CD4-positive, alpha-beta T cell treated with Interferon gamma for 1 hour (primary cell): ENCODE measurements at regions not wholly inside any gene's neighbourhood (a gene's known extent, or its start where the extent isn't known, plus 50 kb on each side); places are given as distances from the start of the nearest gene placed in this dataset.
"Not testable (repeated sequence)": the region's sequence is repeated elsewhere in the genome, so short reads cannot be mapped to it uniquely, and the experiment has no call there.

Experiments used
- DNase-seq: peaks from one replicate; pipeline ENCODE4 v3.0.0-alpha.2; 2020

DNA sequence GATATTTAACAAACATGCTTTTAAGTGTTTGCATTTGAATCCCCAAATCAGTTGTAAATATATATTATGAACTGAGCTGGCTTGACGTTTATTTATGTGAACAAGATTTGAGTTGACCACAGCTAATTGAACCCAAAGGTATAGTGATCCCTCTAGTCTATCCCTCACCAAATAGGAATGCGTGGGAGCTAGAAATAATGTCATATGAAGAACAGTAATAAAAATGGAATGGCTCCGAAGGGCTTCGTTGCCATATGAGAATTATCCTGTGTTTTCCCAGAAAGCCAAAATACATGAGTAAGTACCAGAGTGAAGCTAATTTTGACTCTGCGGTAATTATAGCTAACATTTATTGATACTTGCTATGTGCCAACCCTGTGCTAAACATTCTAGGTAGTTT is 142.7 kb downstream of the ADCYAP1 start:
- DNase-seq, result no peak

DNA sequence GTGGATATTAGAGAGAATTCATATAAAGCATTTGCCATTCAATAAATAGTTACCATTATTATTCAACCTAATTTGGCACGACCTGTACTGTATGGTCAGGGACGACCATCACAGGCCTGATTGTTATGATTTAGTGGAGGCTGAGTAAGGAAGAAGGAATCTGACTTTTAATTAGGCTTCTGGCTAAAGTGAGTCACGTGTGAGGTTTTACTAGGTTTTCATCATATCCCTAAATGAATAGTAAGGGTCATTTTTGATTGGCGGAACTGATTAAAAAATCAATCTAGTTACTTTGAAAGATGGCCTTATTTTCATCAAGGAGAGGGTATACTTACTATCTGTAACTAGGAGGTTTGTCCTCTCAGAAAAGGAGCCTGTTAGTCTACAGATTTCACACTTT is 143.4 kb downstream of the ADCYAP1 start:
- DNase-seq, result no peak

DNA sequence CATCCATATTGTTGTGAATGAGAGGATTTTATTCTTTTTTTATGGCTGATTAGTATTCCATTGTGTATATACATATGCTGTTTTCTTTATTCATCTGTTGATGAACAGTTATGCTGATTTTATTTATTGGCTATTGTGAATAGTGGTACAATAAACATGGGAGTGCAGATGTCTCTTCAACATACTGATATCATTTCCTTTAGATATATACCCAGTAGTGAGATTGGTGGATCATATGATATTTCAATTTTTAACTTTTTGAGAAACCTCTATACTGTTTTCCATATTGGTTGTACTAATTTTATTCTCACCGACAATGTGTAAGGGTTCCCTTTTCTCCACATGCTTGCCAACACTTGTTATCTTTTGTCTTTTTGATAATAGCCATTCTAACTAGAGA is 144.5 kb downstream of the ADCYAP1 start:
- no peak for DNase-seq

GRCh38 chr18:1050012-1050657 is 145.5 kb downstream of the ADCYAP1 start:
- no peak for DNase-seq

DNA sequence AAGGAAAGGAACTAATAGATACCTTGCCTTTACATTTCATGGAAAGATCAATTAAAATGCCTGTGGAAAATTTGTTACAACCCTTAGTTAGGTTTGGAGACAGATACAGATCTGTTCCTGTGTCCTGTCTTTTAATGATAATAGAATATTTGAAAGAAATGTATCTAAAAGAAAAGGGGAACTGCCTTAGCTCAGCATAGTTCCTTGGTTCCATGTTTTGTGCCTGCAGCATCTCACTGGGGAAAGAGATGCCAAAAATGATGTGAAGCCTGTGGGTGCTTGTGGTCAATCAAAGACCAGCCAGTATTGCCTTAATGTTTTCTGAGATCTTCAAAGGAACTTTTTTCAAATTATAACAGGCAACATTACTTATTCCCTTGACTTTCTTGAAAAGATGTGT is 147.6 kb downstream of the ADCYAP1 start:
- DNase-seq, result no peak

DNA sequence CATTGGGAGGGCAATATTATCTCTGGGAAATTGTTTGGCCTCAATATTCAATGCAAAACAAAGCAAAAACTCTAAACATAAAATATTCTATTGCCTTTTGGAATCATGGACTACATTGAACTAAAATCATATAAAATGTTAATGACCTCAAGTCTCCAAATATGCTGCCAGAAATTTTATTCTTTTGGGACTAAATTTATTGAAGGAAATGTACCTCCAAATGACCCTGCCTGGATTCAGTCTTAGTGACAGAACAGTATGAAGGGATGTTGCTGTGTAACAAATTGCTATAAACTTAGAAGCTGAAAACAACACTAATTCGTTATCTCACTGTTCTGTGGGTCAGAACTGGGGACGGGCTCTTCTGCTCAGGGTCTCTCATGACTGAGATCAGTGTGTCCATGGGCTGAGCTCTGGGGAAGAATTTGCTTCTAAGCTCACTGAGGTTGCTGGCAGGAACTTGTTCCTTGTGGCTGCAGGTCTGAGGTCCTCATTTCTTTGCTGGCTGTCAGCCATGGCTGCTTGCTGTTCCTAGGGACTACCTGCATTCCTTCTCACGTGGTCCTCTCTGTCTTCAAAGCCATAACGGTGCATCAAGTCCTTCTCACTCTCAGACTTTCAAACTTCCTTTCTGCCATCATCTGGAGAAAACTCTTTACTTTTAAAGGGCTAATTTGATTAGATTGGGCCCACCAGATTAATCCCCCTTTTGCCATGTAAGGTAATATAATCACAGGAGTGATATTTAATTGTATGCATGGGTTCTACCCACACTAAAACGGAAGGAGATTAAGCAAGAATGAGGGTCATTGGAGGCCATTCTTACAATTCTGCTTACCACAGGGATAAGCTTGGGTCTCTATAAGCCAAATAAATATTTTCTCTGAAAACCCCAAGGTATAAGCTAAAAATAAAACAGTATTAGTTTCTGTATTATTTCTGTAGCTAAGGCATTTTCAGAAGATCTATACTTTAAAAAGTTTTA is 149.0 kb downstream of the ADCYAP1 start:
- no peak for DNase-seq

GRCh38 chr18:1056404-1056803 is 151.7 kb downstream of the ADCYAP1 start:
- no peak for DNase-seq

DNA sequence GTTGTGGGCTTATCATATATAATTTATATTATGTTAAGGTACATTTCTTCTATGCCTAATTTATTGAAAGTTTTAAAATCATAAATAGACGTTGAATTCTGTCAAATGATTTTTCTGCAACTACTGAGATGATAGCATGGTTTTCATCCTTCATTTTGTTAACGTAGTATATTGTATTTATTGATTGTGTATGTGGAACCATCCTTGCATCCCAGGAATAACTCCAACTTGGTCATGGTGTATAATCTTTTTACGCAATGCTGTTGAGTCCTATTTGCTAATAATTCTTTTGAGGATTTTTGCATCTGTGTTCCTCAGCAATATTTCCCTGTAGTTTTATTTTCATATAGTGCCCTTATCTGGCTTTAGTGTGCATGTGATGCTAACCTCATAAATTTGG is 152.7 kb downstream of the ADCYAP1 start:
- DNase-seq, result no peak

DNA sequence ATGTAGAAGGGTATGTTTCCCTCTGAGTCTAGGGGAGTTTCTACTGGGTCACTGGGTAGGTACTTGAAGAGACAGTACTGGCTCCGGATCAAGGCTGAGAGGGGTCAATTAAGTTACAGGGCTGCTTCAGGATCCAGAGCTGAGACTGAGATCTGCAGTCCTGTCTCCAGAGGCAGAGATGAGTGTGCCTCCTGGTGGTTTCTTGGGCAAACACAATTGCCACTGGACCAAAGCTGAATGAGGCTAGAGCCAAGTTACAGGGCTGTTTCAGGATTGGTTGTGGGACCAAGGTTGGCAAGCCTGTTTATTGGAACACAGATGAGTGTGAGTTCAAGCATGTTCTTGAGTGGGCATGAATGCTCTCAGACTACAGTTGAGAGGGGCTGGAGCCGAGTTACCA is 157.9 kb downstream of the ADCYAP1 start:
- no peak for DNase-seq

- no peak for DNase-seq
These were observed 170.7 kb downstream of the ADCYAP1 start for GRCh38 chr18:1075322-1075721.

GRCh38 chr18:1075876-1076275 is 171.2 kb downstream of the ADCYAP1 start:
- no peak for DNase-seq

GRCh38 chr18:1078301-1078700 is 173.6 kb downstream of the ADCYAP1 start:
- DNase-seq, result no peak

- DNase-seq, result not testable (repeated sequence)
These were observed 179.0 kb downstream of the ADCYAP1 start for GRCh38 chr18:1083675-1084074.

- no peak for DNase-seq
These were observed 186.1 kb downstream of the ADCYAP1 start for GRCh38 chr18:1090758-1091157.

- DNase-seq, result no peak
These were observed 187.6 kb downstream of the ADCYAP1 start for GRCh38 chr18:1092228-1092627.

- DNase-seq, result no peak
These were observed 189.7 kb downstream of the ADCYAP1 start for GRCh38 chr18:1094409-1094808.

DNA sequence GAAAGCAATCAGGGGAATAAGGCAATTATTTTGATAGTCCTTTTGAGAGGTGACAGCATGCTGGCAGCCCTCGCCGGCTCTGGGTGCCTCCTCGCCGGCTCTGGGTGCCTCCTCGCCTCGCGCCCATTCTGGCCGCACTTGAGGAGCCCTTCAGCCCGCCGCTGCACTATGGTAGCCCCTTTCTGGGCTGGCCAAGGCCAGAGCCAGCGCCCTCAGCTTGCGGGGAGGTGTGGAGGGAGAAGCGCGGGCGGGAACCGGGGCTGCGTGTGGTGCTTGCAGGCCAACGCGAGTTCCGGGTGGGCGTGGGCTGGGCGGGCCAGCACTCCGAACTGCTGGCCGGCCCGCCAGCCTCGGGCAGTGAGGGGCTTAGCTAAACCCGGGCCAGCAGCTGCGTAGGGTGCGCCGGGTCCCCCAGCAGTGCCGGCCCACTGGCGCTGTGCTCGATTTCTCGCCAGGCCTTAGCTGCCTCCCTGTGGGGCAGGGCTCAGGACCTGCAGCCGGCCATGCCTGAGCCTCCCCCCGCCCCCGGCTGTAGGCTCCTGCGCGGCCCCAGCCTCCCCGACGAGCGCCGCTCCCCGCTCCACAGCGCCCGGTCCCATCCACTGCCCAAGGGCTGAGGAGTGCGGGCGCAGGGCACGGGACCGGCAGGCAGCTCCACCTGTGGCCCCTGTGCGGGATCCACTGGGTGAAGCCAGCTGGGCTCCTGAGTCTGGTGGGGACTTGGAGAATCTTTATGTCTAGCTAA is 193.5 kb downstream of the ADCYAP1 start:
- not testable (repeated sequence) for DNase-seq

DNA sequence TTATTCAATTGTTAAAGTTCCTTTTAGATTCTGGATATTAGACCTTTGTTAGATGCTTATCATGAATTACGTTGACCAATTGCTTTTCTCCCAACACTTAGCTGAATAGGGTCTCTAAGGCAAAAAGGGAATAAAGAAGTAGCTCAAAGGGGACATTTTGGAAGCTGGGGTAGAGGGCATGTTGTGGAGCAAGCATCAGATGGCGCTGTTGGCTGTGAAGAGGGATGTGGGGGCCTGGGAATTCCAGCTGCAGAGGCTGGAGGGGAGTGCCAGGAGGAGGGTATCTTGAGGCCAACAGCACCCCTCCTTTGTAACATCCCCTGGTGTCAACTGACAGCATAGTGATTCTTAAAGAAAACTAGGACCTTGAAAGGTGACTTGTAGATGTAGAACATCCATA is 198.2 kb downstream of the ADCYAP1 start:
- DNase-seq, result no peak

DNA sequence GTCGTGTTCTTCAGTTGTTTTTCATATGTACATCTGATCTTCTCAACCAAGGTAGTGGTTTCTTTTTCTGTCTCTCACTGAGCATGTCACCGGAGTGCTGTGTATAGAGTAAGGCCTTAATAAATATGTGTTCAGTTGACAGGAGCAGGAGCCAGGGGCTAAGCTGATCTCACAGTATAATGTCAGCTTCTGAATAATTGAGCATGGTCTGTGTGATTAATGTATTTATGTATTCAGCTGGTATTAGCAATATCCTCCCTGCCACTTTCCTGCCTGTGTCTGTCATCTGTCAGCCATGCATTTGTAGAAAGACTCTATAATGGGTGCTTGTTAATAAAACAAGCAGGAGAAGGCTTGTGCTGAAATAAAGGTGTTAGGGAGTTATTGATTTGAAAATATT is 198.9 kb downstream of the ADCYAP1 start:
- DNase-seq, result no peak

DNA sequence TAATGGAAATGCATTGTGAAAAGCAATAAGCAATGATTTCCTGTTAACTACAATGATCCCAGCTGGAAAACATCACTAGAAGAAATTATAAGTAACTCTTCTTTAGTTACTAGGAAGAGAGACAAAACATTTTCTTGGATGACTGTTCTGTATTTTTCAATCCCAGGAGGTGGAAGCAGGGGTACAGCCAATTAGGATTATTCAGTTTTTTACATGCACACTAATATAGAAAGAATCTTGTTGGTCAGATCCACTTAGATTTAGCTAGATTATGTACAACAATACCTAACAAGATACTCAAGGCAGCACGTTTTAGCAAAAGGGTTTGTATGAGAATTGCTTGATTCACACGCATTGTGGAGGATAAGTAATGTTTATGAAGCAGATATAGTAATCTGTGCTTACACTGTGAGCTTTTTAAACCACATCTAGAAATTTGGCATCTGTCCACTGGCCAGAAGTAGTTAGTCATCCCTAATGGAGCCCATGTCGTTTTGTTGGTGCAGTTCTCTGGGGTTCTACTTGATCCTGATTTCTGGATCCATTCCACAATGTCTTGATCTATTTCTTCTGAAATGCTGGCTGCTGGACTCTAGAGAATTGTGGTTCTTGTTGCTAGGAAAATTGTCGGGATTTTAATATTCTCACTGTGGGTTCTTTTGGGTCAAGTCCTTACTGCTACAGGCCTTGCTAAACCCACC is 199.7 kb downstream of the ADCYAP1 start:
- no peak for DNase-seq

- DNase-seq, result no peak
These were observed 219.8 kb downstream of the ADCYAP1 start for GRCh38 chr18:1124495-1124894.

- DNase-seq, result no peak
These were observed 228.9 kb downstream of the ADCYAP1 start for GRCh38 chr18:1133541-1133940.

DNA sequence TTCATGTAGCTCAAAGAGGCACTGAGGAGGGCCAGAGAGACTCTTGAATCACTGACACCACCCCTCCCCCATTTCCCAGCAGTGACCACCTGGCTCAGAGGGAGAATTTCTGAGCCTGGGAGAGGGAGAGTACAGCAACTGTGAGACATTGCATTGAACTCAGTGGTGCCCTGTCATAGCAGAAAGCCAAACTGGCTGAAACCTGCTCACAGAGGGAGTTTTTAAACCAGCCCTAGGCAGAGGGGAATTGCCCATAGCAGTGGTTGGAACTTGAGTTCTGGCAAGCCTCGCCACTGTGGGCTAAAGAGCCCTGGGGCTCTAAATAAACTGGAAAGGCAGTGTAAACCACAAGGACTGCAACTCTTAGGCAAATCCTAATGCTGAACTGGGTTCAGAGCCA is 243.1 kb downstream of the ADCYAP1 start:
- DNase-seq, result no peak
